ENCODE measurements at regions not wholly inside any gene's neighbourhood (a gene's known extent, or its start where the extent isn't known, plus 50 kb on each side); places are given as distances from the start of the nearest gene placed in this dataset.

- TF ChIP-seq CTCF (IDR thresholded peaks at IDR 0.05 in 2 of 3, conservative IDR thresholded peaks at IDR 0.05 in 1 of 3; ENCODE audit: control insufficient read depth in 2 of 3, extremely low read depth in 1 of 3, insufficient read depth in 1 of 3, low read depth in 3 of 3, low read length in 3 of 3) = no peak
- TF ChIP-seq RCOR1 (conservative IDR thresholded peaks at IDR 0.05; ENCODE audit: low read depth, low read length) = no peak
- no peak for TF ChIP-seq FOS (IDR thresholded peaks at IDR 0.05; ENCODE audit: borderline replicate concordance, extremely low read depth, insufficient read length)
- TF ChIP-seq NFIC (IDR thresholded peaks at IDR 0.05; ENCODE audit: low read depth, low read length) = no peak
- TF ChIP-seq POLR2AphosphoS5 (IDR thresholded peaks at IDR 0.05; ENCODE audit: low read length) = no peak
- TF ChIP-seq POLR2A (IDR thresholded peaks at IDR 0.05; ENCODE audit: low read depth, low read length) = no peak
- no peak for TF ChIP-seq IKZF1 (conservative IDR thresholded peaks at IDR 0.05)
- TF ChIP-seq, protein P1, sequence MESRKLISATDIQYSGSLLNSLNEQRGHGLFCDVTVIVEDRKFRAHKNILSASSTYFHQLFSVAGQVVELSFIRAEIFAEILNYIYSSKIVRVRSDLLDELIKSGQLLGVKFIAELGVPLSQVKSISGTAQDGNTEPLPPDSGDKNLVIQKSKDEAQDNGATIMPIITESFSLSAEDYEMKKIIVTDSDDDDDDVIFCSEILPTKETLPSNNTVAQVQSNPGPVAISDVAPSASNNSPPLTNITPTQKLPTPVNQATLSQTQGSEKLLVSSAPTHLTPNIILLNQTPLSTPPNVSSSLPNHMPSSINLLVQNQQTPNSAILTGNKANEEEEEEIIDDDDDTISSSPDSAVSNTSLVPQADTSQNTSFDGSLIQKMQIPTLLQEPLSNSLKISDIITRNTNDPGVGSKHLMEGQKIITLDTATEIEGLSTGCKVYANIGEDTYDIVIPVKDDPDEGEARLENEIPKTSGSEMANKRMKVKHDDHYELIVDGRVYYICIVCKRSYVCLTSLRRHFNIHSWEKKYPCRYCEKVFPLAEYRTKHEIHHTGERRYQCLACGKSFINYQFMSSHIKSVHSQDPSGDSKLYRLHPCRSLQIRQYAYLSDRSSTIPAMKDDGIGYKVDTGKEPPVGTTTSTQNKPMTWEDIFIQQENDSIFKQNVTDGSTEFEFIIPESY (IDR thresholded peaks at IDR 0.05) = no peak
- no peak for TF ChIP-seq YY1 (IDR thresholded peaks at IDR 0.05; ENCODE audit: low read depth, low read length)
- TF ChIP-seq CREB1 (IDR thresholded peaks at IDR 0.05; ENCODE audit: low read depth) = no peak
Observed at GRCh38 chr1:228666686-228667623, 68.3 kb upstream of the RHOU start.

Data from GM12878 (cell line).